AG08395 (cell line): ENCODE measurements at regions not wholly inside any gene's neighbourhood (a gene's known extent, or its start where the extent isn't known, plus 50 kb on each side); places are given as distances from the start of the nearest gene placed in this dataset.

Source experiments
- DNase-seq: peaks from one replicate; pipeline ENCODE4 v3.0.0; 2012; ENCODE audit warnings: mixed read lengths, low spot score

GRCh38 chr2:82317012-82317411 is 2012.5 kb upstream of the LRRTM1 start:
- DNase-seq = no peak

GRCh38 chr2:82316586-82316985 is 2012.0 kb upstream of the LRRTM1 start:
- no peak for DNase-seq

GRCh38 chr2:82314836-82315472 is 2010.4 kb upstream of the LRRTM1 start:
- DNase-seq = no peak

- DNase-seq = no peak
These were observed 2003.0 kb upstream of the LRRTM1 start for GRCh38 chr2:82307511-82307910.

- DNase-seq = no peak
These were observed 1997.0 kb upstream of the LRRTM1 start for GRCh38 chr2:82301506-82301905.

GRCh38 chr2:82289446-82289845 is 1984.9 kb upstream of the LRRTM1 start:
- DNase-seq = no peak

DNA sequence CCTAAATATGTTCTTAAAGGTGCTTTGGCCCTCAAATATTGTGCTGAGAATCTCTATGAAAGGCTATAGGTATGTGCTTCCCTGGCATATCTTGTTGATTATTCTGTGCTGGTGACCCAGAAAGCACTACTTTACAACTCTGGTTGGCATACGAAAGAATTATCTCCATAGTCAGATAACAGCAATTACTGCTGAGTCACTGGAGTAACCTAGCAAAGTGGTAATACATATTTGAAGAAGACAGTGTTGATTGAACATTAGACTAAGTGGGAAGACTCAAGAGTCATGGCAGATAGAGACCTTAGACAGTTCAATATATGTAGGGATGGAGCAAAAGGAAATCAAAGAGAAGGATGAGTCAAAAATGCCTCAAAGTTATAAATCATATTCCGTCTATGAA is 1978.5 kb upstream of the LRRTM1 start:
- DNase-seq = no peak

GRCh38 chr2:82282111-82282882 is 1977.7 kb upstream of the LRRTM1 start:
- no peak for DNase-seq

DNA sequence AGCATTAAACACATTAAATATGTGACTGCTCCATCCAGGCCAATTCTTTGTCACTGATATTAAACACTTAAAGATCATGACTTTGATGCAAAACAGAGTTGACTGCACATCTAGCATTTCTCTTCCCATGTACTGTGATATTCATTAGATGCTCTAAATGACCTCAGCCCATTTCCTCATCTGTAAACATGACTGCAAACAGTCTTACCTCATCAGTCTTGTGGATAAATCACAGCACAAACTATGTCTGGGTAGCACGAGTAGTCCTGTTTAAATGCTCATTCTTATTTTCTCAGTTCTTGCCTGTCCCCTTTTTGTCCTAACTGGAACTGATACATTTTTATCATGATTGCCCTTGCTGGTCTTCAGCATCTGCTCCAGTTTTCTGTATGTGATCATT is 1974.8 kb upstream of the LRRTM1 start:
- no peak for DNase-seq

DNA sequence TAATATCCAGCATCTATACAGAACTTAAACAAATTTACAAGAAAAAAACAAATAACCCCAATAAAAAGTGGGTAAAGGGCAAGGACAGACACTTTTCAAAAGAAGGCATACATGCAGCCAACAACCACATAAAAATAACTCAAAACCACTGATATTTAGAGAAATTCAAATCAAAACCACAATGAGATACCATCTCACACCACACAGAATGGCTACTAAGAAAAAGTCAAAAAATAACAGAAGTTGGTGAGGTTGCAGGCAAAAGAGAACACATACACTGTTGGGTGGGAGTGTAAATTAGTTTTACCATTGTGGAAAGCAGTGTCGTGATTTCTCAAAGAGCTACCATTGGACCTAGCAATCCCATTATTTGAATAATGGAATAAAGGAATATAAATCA is 1973.9 kb upstream of the LRRTM1 start:
- DNase-seq = no peak

DNA sequence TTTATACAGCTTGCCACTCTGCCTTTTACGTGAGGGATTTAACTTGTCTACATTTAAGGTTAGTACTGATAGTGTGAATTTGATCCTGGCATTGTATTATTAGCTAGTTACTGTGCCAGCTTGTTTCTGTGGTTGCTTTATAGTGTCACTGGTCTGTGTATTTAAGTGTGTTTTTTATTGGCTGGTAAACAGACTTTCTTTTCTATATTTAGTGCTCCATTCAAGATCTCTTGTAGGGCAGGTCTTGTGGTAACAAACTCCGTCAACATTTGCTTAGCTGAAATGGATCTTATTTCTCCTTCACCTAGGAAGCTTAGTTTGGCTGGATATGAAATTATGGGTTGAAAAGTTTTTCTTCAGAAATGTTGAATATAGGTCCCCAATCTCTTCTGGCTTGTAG is 1971.0 kb upstream of the LRRTM1 start:
- DNase-seq = no peak

- DNase-seq = no peak
These were observed 1963.9 kb upstream of the LRRTM1 start for GRCh38 chr2:82268446-82268845.

DNA sequence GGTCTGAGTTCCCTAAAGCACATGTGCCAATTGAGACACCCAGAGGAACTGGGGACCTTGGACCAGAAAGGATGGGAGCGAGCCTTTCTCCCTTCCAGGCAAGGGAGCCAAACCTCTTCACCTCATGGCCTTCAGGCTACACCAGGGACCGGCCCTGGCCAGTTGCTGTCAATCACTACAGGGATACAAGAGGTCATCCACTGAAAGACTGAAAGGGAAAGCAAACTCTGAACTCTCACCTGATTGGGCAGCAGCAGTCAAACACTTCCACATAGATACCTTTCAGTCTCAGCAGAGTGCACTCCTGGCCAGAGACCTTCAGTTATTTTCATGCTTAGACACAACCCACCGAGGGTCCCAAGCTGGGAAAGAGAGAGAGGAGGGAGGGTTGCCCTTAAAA is 1956.0 kb upstream of the LRRTM1 start:
- no peak for DNase-seq

GRCh38 chr2:82259551-82259950 is 1955.0 kb upstream of the LRRTM1 start:
- no peak for DNase-seq

- DNase-seq = no peak
These were observed 1953.4 kb upstream of the LRRTM1 start for GRCh38 chr2:82257796-82258555.

DNA sequence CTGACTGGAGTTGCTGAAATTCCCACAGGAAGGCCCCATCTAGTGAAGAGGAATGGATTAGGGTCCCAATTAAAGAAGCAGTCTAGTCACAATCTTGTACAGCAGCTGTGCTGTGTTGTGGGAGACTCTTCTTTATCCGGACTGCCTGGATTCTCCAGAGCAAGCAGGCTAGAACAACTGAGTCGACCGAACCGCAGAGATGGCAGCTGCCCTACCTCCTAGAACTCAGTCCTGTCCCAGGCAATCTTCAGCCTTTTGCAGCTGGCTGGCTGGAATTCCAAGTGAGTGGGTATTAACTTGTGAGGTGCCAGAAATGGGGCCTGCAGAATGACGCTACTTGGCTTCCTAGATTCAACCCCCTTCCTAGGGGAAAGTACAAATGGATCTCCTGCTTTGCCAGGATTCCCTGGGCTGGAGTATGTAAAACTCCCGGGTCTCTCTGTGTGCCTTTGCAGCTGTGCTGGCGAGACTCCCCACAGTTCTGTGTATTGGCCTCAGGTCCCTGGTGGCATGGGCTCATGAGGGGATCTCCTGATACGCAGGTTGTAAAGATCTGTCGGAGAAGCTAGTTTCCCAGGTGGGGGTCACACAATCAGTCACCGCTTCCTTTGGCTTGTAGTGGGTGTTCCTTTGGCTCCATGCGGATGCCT is 1952.6 kb upstream of the LRRTM1 start:
- DNase-seq = no peak

GRCh38 chr2:82256288-82256687 is 1951.7 kb upstream of the LRRTM1 start:
- DNase-seq = no peak

DNA sequence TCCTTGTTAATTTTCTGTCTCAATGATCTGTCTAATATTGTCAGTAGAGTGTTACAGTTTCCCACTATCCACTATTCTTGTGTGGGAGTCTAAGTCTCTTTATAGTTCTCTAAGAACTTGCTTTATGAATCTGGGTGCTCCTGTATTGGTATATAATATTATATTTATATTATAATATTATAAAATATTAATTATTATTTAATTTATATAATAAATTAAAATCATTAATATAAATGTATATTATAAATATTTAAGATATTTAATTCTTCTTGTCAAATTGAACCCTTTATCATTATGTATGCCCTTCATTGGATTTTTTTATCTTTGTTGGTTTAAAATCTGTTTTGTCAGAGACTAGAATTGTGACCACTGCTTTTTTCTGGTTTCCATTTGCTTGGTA is 1950.2 kb upstream of the LRRTM1 start:
- no peak for DNase-seq

DNA sequence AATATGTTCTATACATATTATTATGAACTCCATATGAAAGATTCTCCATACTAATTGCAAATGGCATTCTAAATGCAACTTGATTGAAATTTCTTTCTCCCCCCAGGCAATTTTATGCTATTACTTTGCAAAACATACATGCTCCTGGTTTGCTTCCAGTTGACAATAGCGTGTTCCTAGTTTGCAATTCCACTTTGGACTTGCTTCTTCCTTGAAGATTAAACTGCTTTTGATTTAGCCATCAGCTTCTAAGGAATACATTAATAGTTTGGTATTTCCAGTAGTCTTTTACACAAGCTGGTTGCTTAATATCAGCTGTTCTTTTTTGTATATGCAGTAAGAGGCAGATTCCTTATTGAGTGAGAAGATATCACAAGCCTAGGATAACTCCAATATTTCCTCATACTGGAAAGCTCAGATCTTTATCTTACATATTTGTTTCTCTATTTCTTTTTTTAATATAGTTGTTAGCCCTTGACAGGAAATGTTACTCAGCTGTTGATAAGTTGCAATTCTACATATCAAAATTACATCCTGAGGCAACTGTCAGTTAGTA is 1941.7 kb upstream of the LRRTM1 start:
- no peak for DNase-seq

- DNase-seq = no peak
These were observed 1934.6 kb upstream of the LRRTM1 start for GRCh38 chr2:82239176-82239575.

DNA sequence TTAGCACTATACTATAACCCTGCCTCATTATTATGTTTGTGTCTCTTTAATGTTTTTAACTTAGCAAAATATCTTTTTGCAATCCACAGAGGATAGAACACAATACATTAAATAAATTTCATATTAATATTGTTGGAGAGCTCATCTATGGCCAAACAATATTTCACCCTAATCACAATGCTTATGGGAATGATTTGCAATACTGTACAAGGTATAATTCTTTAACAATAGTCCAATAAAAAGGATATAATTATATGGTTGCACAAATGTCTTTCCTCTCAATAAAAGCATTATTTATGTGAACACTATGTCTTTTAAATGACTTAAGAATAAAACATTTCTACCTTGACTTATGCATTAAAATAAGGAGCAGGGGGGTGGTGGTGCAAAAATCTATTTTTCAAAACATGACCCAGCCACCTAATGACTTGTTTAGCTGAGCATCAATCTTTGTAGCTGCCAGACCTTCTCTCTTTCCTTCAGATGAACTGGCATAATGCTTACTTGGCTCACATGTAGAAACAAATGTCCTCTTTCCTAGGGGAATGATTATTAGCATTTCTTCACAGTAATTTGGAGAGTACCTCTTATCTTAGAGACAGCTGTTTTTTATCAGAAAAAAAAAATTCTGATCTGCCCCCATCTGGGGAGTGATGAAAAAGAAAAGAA is 1933.6 kb upstream of the LRRTM1 start:
- DNase-seq = no peak
